ENCODE measurements at regions not wholly inside any gene's neighbourhood (a gene's known extent, or its start where the extent isn't known, plus 50 kb on each side); places are given as distances from the start of the nearest gene placed in this dataset.
A peak's percentile ranks its signal among the peaks of the same experiment; 100 is the strongest.

- H3K9ac ChIP-seq (ENCODE audit: low read length): no peak overlapping the region
These were observed 335.3 kb downstream of the DIRAS2 start for GRCh38 chr9:90307167-90307833.

DNA sequence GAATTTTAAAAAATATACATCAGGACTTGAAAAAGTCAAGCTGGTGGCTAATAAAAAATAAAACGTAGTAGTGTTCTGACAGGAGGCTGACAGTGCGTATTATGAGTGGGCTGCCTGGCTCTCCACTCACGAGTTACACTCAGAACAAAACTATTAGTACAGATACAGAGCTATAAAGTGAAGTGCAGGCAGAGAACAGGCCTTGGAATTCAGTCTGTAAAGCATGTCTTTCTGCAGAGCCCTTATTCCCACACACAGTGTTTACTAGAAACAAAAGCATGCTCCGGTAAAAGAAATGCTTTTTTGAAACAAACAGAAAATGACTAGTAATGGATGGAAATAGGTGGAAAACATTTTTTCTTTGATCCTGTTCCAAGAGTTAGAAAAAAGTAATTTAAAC, 334.7 kb downstream of the DIRAS2 start:
- Histone ChIP-seq H3K9me3 (ENCODE audit: control insufficient read depth, insufficient read depth, low read depth, low read length) (no peaks in the 10 kb centered on the region), H3K36me3 (ENCODE audit: control insufficient read depth, insufficient read depth, low read length) (no peaks in the 10 kb centered on the region), H3K9ac (ENCODE audit: low read length) (no peak overlapping the region), H3K4me3 (ENCODE audit: low read depth, low read length) (no peak overlapping the region), H3K27me3 (ENCODE audit: control insufficient read depth, insufficient read depth, low read length) (no peaks in the 10 kb centered on the region), H3K4me1 (ENCODE audit: control insufficient read depth, insufficient read depth, low read length) (no peaks in the 10 kb centered on the region), H3K27ac (ENCODE audit: low read depth, low read length) (no peak overlapping the region)

More at GRCh38 chr9:90307167-90307833, 335.3 kb downstream of the DIRAS2 start:
- Histone ChIP-seq H3K27me3 (ENCODE audit: control insufficient read depth, insufficient read depth, low read length) (no peaks in the 10 kb centered on the region), H3K4me3 (ENCODE audit: low read depth, low read length) (no peak overlapping the region), H3K9me3 (ENCODE audit: control insufficient read depth, insufficient read depth, low read depth, low read length) (no peaks in the 10 kb centered on the region), H3K4me1 (ENCODE audit: control insufficient read depth, insufficient read depth, low read length) (no peaks in the 10 kb centered on the region), H3K27ac (ENCODE audit: low read depth, low read length) (no peak overlapping the region), H3K36me3 (ENCODE audit: control insufficient read depth, insufficient read depth, low read length) (no peaks in the 10 kb centered on the region)

GRCh38 chr9:90308691-90309090, 333.9 kb downstream of the DIRAS2 start:
- Histone ChIP-seq H3K4me1 (ENCODE audit: control insufficient read depth, insufficient read depth, low read length) (no peaks in the 10 kb centered on the region), H3K36me3 (ENCODE audit: control insufficient read depth, insufficient read depth, low read length) (no peaks in the 10 kb centered on the region), H3K27me3 (ENCODE audit: control insufficient read depth, insufficient read depth, low read length) (no peaks in the 10 kb centered on the region), H3K9me3 (ENCODE audit: control insufficient read depth, insufficient read depth, low read depth, low read length) (no peaks in the 10 kb centered on the region), H3K27ac (ENCODE audit: low read depth, low read length) (no peak overlapping the region), H3K9ac (ENCODE audit: low read length) (no peak overlapping the region), H3K4me3 (ENCODE audit: low read depth, low read length) (no peak overlapping the region)

DNA sequence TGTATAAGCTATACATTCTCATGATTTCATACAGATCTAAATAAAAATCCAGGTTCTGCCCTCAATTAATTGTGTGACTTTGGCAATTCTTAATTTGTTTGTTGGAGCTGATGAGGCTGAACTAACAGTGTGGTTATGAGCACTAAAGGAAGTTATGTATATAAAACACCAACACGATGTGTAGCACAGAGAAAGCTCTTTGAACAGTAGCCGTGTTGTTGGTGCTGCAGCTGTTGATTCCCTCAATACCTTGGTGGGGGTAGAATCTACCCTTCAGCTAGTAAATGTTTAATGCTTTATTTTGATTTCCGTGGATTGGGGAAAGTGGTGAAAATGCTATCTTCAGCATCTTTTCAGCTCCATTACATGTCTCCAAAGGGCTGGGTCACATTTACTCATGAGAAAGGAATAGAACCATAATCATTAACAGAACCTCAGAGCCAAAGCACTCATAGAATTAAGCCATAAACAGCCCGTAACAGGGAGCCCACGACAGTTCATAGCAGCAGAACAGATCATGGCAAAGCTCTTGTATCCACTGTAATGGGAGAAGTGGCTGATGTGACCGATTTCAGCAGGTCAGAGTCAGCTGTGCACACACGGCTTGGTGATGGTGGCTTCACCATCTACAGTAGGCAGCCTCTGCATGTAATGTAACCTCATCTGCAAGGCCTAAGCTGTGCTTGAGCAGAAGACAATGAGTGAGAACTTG, 332.7 kb downstream of the DIRAS2 start:
- Histone ChIP-seq H3K9ac (ENCODE audit: low read length) (no peak overlapping the region), H3K27ac (ENCODE audit: low read depth, low read length) (no peak overlapping the region), H3K9me3 (ENCODE audit: control insufficient read depth, insufficient read depth, low read depth, low read length) (no peaks in the 10 kb centered on the region), H3K27me3 (ENCODE audit: control insufficient read depth, insufficient read depth, low read length) (no peaks in the 10 kb centered on the region), H3K4me3 (ENCODE audit: low read depth, low read length) (no peak overlapping the region), H3K36me3 (ENCODE audit: control insufficient read depth, insufficient read depth, low read length) (no peaks in the 10 kb centered on the region), H3K4me1 (ENCODE audit: control insufficient read depth, insufficient read depth, low read length) (no peaks in the 10 kb centered on the region)

- H3K27ac ChIP-seq (ENCODE audit: low read depth, low read length): no peak overlapping the region
- H3K4me3 ChIP-seq (ENCODE audit: low read depth, low read length): no peak overlapping the region
- H3K9me3 ChIP-seq (ENCODE audit: control insufficient read depth, insufficient read depth, low read depth, low read length): no peaks in the 10 kb centered on the region
- no peaks in the 10 kb centered on the region for H3K27me3 ChIP-seq (ENCODE audit: control insufficient read depth, insufficient read depth, low read length)
- no peak overlapping the region for H3K9ac ChIP-seq (ENCODE audit: low read length)
- H3K4me1 ChIP-seq (ENCODE audit: control insufficient read depth, insufficient read depth, low read length): no peaks in the 10 kb centered on the region
- no peaks in the 10 kb centered on the region for H3K36me3 ChIP-seq (ENCODE audit: control insufficient read depth, insufficient read depth, low read length)
These were observed 332.1 kb downstream of the DIRAS2 start for GRCh38 chr9:90310521-90310876.

GRCh38 chr9:90311811-90312210, 330.8 kb downstream of the DIRAS2 start:
- H3K36me3 ChIP-seq (ENCODE audit: control insufficient read depth, insufficient read depth, low read length): no peaks in the 10 kb centered on the region
- H3K4me3 ChIP-seq (ENCODE audit: low read depth, low read length): no peak overlapping the region
- no peak overlapping the region for H3K9ac ChIP-seq (ENCODE audit: low read length)
- no peaks in the 10 kb centered on the region for H3K27me3 ChIP-seq (ENCODE audit: control insufficient read depth, insufficient read depth, low read length)
- H3K27ac ChIP-seq (ENCODE audit: low read depth, low read length): no peak overlapping the region
- H3K4me1 ChIP-seq (ENCODE audit: control insufficient read depth, insufficient read depth, low read length): no peaks in the 10 kb centered on the region
- no peaks in the 10 kb centered on the region for H3K9me3 ChIP-seq (ENCODE audit: control insufficient read depth, insufficient read depth, low read depth, low read length)

GRCh38 chr9:90322296-90322695, 320.3 kb downstream of the DIRAS2 start:
- Histone ChIP-seq H3K27ac (ENCODE audit: low read depth, low read length) (no peak overlapping the region), H3K27me3 (ENCODE audit: control insufficient read depth, insufficient read depth, low read length) (no peaks in the 10 kb centered on the region), H3K9ac (ENCODE audit: low read length) (no peak overlapping the region), H3K9me3 (ENCODE audit: control insufficient read depth, insufficient read depth, low read depth, low read length) (no peaks in the 10 kb centered on the region), H3K4me1 (ENCODE audit: control insufficient read depth, insufficient read depth, low read length) (peaks cover 2% of the 10 kb centered on the region; the same call in 1 of the 2 replicates), H3K4me3 (ENCODE audit: low read depth, low read length) (no peak overlapping the region), H3K36me3 (ENCODE audit: control insufficient read depth, insufficient read depth, low read length) (no peaks in the 10 kb centered on the region)

GRCh38 chr9:90325913-90326653, 316.5 kb downstream of the DIRAS2 start:
- H3K27me3 ChIP-seq (ENCODE audit: control insufficient read depth, insufficient read depth, low read length): no peaks in the 10 kb centered on the region
- no peak overlapping the region for H3K27ac ChIP-seq (ENCODE audit: low read depth, low read length)
- H3K4me1 ChIP-seq (ENCODE audit: control insufficient read depth, insufficient read depth, low read length): no peaks in the 10 kb centered on the region; the same call in 1 of the 2 replicates
- H3K36me3 ChIP-seq (ENCODE audit: control insufficient read depth, insufficient read depth, low read length): no peaks in the 10 kb centered on the region
- no peaks in the 10 kb centered on the region for H3K9me3 ChIP-seq (ENCODE audit: control insufficient read depth, insufficient read depth, low read depth, low read length)
- H3K4me3 ChIP-seq (ENCODE audit: low read depth, low read length): no peak overlapping the region
- no peak overlapping the region for H3K9ac ChIP-seq (ENCODE audit: low read length)

GRCh38 chr9:90330231-90330630, 312.4 kb downstream of the DIRAS2 start:
- Histone ChIP-seq H3K4me1 (ENCODE audit: control insufficient read depth, insufficient read depth, low read length) (peaks cover 23% of the 10 kb centered on the region), H3K9ac (ENCODE audit: low read length) (no peak overlapping the region), H3K9me3 (ENCODE audit: control insufficient read depth, insufficient read depth, low read depth, low read length) (no peaks in the 10 kb centered on the region), H3K27ac (ENCODE audit: low read depth, low read length) (no peak overlapping the region), H3K36me3 (ENCODE audit: control insufficient read depth, insufficient read depth, low read length) (no peaks in the 10 kb centered on the region), H3K4me3 (ENCODE audit: low read depth, low read length) (no peak overlapping the region), H3K27me3 (ENCODE audit: control insufficient read depth, insufficient read depth, low read length) (no peaks in the 10 kb centered on the region)

DNA sequence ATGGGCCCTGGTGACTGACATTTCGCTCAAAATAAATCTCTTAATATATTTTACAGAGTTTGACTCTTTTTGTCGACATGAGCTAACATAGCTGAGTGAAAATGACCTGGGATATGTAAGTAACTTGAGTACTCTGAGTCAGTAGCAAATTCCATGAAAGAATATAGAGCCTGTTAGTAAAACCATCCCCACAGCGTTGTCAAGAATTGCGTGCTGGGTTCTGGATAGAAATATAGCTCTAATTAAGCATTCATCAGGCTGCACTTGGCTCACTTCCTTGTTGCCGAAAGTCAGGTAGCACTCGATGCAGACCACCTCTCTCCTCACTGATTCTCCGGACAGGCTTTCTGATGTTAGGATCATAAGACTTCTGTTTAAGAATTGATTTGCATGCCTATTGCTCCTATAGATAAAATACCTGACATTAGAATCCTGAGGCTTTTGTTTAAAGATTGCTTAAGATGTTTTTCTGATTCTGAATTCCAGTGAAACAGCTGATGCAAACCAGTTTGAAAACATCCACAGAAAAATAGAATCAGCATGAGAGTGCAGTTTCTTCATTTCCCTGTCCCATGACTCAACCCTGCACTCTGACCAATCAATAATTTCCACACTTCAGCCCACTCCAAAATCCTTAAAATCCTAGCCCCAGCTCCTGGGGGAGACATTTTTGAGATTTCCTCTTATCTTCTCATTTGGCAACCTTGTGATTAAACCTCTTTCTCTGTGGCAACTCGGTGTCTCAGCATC, 310.6 kb downstream of the DIRAS2 start:
- H3K9ac ChIP-seq (ENCODE audit: low read length): peak overlapping the region; percentile 5
- H3K4me1 ChIP-seq (ENCODE audit: control insufficient read depth, insufficient read depth, low read length): peaks cover 23% of the 10 kb centered on the region
- H3K4me3 ChIP-seq (ENCODE audit: low read depth, low read length): no peak overlapping the region
- no peaks in the 10 kb centered on the region for H3K27me3 ChIP-seq (ENCODE audit: control insufficient read depth, insufficient read depth, low read length)
- H3K36me3 ChIP-seq (ENCODE audit: control insufficient read depth, insufficient read depth, low read length): no peaks in the 10 kb centered on the region
- H3K27ac ChIP-seq (ENCODE audit: low read depth, low read length): peak overlapping the region; percentile 55; the same call in 1 of the 2 replicates
- H3K9me3 ChIP-seq (ENCODE audit: control insufficient read depth, insufficient read depth, low read depth, low read length): no peaks in the 10 kb centered on the region

Data from HUES6 (cell line).